Activated naive CD4-positive, alpha-beta T cell treated with anti-CD3 and anti-CD28 coated beads for 36 hours (primary cell): ENCODE measurements at regions not wholly inside any gene's neighbourhood (a gene's known extent, or its start where the extent isn't known, plus 50 kb on each side); places are given as distances from the start of the nearest gene placed in this dataset.
"Not testable (repeated sequence)": the region's sequence is repeated elsewhere in the genome, so short reads cannot be mapped to it uniquely, and the experiment has no call there.

Experiments
- CTCF ChIA-PET: fragments of 350-600 bp; sonication (Branson Sonifier 250); formaldehyde crosslinking; loops from one replicate; lab custom pipeline; 2021; ENCODE audit warnings: antibody characterized with exemption; lab: Charles Lee
- DNase-seq: peaks from one replicate; pipeline ENCODE4 v3.0.0-alpha.2; 2020
- H3K27ac Mint-ChIP-seq: one replicate; pipeline ENCODE4 v1.8.0; 2021; ENCODE audit warnings: mild to moderate bottlenecking, mixed read lengths
- H3K27me3 Mint-ChIP-seq: one replicate; pipeline ENCODE4 v1.8.0; 2021; ENCODE audit warnings: low read depth, mixed read lengths
- H3K36me3 Mint-ChIP-seq: one replicate; pipeline ENCODE4 v1.8.0; 2021; ENCODE audit warnings: low read depth, mixed read lengths
- H3K4me1 Mint-ChIP-seq: one replicate; pipeline ENCODE4 v1.8.0; 2021; ENCODE audit warnings: low read depth, mixed read lengths
- H3K4me3 Mint-ChIP-seq: one replicate; pipeline ENCODE4 v1.8.0; 2021; ENCODE audit warnings: mild to moderate bottlenecking, moderate library complexity, mixed read lengths
- H3K9me3 Mint-ChIP-seq: one replicate; pipeline ENCODE4 v1.8.0; 2021; ENCODE audit warnings: mixed read lengths
- intact Hi-C: fragments of 100-400 bp; cut with micrococcal nuclease; formaldehyde crosslinking; loops from one replicate; pipeline ENCODE4 v1.15.1; 2023

- Mint-ChIP-seq H3K27ac (no peak overlapping the region), H3K27me3 (peaks cover 15% of the 10 kb centered on the region), H3K36me3 (no peaks in the 10 kb centered on the region), H3K4me3 (no peak overlapping the region), H3K4me1 (no peaks in the 10 kb centered on the region), H3K9me3 (no peaks in the 10 kb centered on the region)
- no peak for DNase-seq
- CTCF ChIA-PET: no interaction called here
- intact Hi-C loops: no loop called here
Observed at GRCh38 chr7:55261386-55261770, 103.8 kb upstream of the LANCL2 start.

GRCh38 chr7:55265328-55265727, 99.8 kb upstream of the LANCL2 start:
- DNase-seq, H3K4me1 Mint-ChIP-seq, intact Hi-C loops, H3K9me3 Mint-ChIP-seq, H3K27me3 Mint-ChIP-seq, H3K36me3 Mint-ChIP-seq, H3K27ac Mint-ChIP-seq, H3K4me3 Mint-ChIP-seq: not testable (repeated sequence)
- CTCF ChIA-PET: interaction anchor here (2.5 kb wide), 1 partner anchor 10 kb away, joined by 15 read pairs; no protein-coding TSS in a partner anchor

GRCh38 chr7:55265836-55266642, 99.1 kb upstream of the LANCL2 start:
- Mint-ChIP-seq H3K27ac (no peak overlapping the region), H3K9me3 (no peaks in the 10 kb centered on the region), H3K27me3 (peaks cover 3% of the 10 kb centered on the region), H3K4me3 (no peak overlapping the region), H3K4me1 (no peaks in the 10 kb centered on the region), H3K36me3 (no peaks in the 10 kb centered on the region)
- CTCF ChIA-PET: interaction anchor here (2.5 kb wide), 1 partner anchor 11 kb away, joined by 15 read pairs; no protein-coding TSS in a partner anchor
- intact Hi-C loops: no loop called here
- no peak for DNase-seq

GRCh38 chr7:55271069-55271626, 94.0 kb upstream of the LANCL2 start:
- CTCF ChIA-PET: interaction anchor here (0.6 to 1.5 kb wide), 6 partner anchors 11 to 513 kb away, joined by 3 to 4 read pairs (median 4); no protein-coding TSS in a partner anchor
- H3K36me3 Mint-ChIP-seq: no peaks in the 10 kb centered on the region
- no peaks in the 10 kb centered on the region for H3K4me1 Mint-ChIP-seq
- DNase-seq: no peak
- no peaks in the 10 kb centered on the region for H3K27me3 Mint-ChIP-seq
- intact Hi-C loops: no loop called here
- H3K27ac Mint-ChIP-seq: no peak overlapping the region
- no peaks in the 10 kb centered on the region for H3K9me3 Mint-ChIP-seq
- H3K4me3 Mint-ChIP-seq: no peak overlapping the region

GRCh38 chr7:55271661-55272060, 93.5 kb upstream of the LANCL2 start:
- no peaks in the 10 kb centered on the region for H3K36me3 Mint-ChIP-seq

DNA sequence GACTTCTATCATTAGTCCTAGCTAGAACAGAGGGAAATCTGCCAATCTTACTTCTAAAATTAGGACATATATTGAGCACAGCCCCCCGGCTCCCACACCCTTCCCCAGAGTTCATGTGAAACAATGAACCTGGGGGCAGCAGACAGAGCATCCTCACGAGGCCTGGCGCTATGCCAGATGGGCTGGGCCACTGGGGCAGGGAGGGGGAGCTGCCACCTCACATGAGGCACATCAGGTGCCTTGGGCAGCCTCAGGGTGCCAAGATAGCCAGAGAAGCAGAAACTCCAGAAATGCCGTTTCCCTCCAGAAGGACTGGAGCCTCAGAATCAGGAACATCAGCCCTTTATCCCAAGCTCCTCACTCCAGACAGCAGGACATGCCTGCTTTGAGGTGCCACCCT, 92.8 kb upstream of the LANCL2 start:
- Mint-ChIP-seq H3K27ac (no peak overlapping the region), H3K27me3 (no peaks in the 10 kb centered on the region), H3K36me3 (no peaks in the 10 kb centered on the region), H3K4me3 (no peak overlapping the region), H3K9me3 (no peaks in the 10 kb centered on the region), H3K4me1 (no peaks in the 10 kb centered on the region)
- intact Hi-C loops: no loop called here
- CTCF ChIA-PET: interaction anchor here (1.5 kb wide), 1 partner anchor 12 kb away, joined by 4 read pairs; no protein-coding TSS in a partner anchor
- DNase-seq: no peak

More at GRCh38 chr7:55271661-55272060, 93.5 kb upstream of the LANCL2 start:
- Mint-ChIP-seq H3K4me3 (no peak overlapping the region), H3K4me1 (no peaks in the 10 kb centered on the region), H3K9me3 (no peaks in the 10 kb centered on the region), H3K27me3 (no peaks in the 10 kb centered on the region), H3K27ac (no peak overlapping the region)
- DNase-seq: no peak
- CTCF ChIA-PET: interaction anchor here (0.6 to 1.5 kb wide), 2 partner anchors 13 to 513 kb away, joined by 3 to 4 read pairs; no protein-coding TSS in a partner anchor
- intact Hi-C loops: no loop called here

DNA sequence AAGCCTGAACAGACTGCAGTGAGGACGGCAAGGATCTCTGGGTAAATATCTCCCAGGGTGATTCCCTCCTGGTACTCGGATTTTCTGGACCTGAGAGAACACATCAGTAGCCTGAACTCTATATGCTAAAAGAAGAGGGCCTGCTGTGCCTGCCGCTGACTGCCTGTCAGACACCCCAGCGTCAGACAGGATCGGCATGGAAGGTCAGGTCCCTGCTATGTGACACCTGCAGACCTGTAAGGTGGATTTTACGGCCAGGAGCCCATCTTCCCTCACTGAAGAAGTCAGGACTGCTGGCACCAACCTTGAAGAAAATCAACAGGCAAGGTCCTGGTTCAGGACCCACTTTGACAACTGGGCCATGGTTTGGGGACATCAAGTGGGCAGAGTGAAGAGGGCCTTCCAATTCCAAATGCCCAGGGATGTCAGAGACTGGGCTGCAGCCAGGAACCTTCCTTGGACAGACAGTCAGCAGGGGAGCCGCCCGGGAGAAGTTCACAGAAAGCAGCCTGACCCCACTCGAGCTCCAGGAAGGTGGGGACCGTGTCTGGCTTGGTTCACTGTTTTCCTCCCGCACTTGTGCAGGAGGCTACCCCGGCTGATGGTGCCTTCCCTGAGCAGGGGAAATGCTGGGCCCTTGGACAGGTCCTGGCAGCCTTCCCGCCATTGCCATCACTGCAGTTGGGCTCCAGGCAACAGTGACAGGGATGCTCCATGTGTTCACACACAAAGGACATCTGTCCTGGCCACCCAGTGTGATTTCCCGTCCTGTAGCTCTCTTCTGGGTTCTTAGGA, 91.8 kb upstream of the LANCL2 start:
- no peaks in the 10 kb centered on the region for H3K36me3 Mint-ChIP-seq
- no peak for DNase-seq
- intact Hi-C loops: no loop called here
- H3K27ac Mint-ChIP-seq: no peak overlapping the region
- CTCF ChIA-PET: interaction anchor here (0.5 kb wide), 1 partner anchor 335 kb away, joined by 3 read pairs; no protein-coding TSS in a partner anchor
- H3K9me3 Mint-ChIP-seq: no peaks in the 10 kb centered on the region
- no peaks in the 10 kb centered on the region for H3K4me1 Mint-ChIP-seq
- H3K27me3 Mint-ChIP-seq: no peaks in the 10 kb centered on the region
- no peak overlapping the region for H3K4me3 Mint-ChIP-seq

DNA sequence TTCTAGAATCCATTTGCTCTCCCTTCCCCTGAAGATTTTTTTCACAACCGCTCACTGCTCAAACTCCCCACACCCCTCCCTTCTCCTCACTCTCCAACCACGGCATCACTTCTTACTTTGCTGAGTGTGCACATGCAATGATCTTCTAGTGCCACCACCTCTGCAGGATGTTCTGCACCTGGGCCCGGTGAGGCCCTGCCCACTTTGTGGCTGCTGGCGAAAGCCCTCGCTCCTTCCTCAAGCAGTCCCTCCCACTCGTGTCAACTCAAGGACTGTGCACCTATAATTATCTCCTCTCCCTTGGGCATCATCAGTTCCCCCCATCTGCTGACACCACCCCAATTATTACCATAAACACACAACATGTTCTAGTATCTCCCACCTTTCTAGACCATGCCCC, 91.0 kb upstream of the LANCL2 start:
- Mint-ChIP-seq H3K9me3 (no peaks in the 10 kb centered on the region), H3K4me3 (no peak overlapping the region), H3K4me1 (no peaks in the 10 kb centered on the region), H3K27me3 (no peaks in the 10 kb centered on the region), H3K27ac (no peak overlapping the region), H3K36me3 (no peaks in the 10 kb centered on the region)
- CTCF ChIA-PET: no interaction called here
- DNase-seq: no peak
- intact Hi-C loops: no loop called here

DNA sequence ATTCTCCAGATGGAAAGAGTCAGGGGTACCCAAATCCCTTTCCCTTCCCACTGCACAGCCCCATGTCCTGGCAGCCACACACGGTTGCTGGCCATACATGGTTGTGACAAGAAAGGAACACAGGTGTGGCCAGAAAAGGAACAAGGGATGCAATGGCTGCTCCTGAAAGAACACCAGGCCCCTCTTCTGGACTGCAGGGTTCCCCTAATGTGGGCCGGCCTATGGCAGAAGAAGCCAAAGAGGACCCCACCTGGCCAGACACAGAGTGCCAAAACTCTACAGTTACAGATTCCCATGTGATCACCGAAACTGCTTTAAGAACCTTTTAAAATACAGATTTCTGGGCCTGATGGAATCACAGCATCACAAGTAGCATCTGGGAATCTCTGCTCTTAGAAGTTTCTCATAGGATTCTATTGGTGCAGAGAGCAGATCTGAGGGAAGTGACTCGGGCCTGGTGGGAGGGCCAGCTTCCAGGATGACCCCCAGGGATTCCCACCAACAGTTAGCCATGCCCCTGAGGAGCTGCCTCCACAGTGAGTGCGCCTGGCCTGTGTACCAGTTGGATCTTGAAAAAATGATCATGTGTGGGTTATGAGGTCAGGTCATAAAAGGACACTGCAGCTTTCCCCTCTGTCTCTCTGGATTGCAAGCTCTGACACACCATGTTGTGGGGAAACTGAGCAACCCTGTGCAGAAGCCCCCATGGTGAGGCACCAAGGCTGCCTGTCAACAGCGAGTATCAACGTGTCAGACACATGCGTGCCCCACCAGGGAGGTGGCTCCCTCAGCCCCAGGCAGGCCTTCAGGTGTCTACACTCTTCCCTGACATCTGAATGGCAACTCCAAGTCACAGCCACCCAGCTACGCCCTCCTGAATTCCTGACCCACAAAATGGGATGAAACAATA, 89.6 kb upstream of the LANCL2 start:
- no peaks in the 10 kb centered on the region for H3K36me3 Mint-ChIP-seq
- no peak overlapping the region for H3K4me3 Mint-ChIP-seq
- H3K9me3 Mint-ChIP-seq: no peaks in the 10 kb centered on the region
- intact Hi-C loops: no loop called here
- CTCF ChIA-PET: interaction anchor here (1.1 kb wide), 1 partner anchor 140 kb away, joined by 5 read pairs; no protein-coding TSS in a partner anchor
- H3K27ac Mint-ChIP-seq: no peak overlapping the region
- DNase-seq: no peak
- no peaks in the 10 kb centered on the region for H3K27me3 Mint-ChIP-seq
- no peaks in the 10 kb centered on the region for H3K4me1 Mint-ChIP-seq

DNA sequence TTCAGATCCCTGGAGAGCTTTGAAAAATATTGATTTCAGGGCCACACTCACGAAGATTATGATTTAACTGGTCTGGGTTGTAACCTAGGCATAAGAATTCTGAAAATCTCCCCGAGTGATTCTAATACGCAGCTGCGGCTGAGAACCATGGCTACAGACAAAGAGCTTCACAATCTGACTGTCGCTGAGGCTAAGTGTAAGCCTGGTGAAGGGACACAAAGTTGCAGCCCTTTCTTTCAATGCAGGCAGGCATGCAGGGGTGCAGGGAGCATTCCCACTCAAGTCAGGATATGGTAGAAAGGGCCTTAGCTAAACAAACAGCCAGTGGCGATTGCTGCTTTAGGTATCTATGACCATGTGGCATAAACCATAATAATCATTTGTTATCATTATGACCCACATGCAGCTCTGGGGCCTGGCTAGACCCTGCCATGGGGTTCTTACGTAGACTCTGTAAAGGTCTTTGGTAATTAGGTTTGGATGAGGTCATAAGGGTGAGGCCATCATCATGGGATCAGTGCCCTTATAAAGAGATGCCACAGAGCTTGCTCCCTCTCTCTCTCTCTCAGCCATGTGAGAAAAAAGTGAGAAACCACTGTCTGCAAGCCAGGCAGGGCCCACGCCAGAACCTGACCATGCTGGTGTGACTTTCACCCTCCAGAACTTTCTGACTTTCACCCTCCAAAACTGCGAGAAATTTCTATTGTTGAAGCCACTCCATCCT, 88.4 kb upstream of the LANCL2 start:
- H3K4me1 Mint-ChIP-seq: no peaks in the 10 kb centered on the region

GRCh38 chr7:55277916-55278315, 87.2 kb upstream of the LANCL2 start:
- intact Hi-C loops: no loop called here
- CTCF ChIA-PET: interaction anchor here (0.7 to 2.2 kb wide), 4 partner anchors 136 to 686 kb away, joined by 3 to 10 read pairs (median 4); no protein-coding TSS in a partner anchor
- H3K36me3 Mint-ChIP-seq: no peaks in the 10 kb centered on the region

More for the DNA sequence above, 88.4 kb upstream of the LANCL2 start:
- intact Hi-C loops: no loop called here
- no peak for DNase-seq
- Mint-ChIP-seq H3K9me3 (no peaks in the 10 kb centered on the region), H3K4me3 (no peak overlapping the region), H3K27ac (no peak overlapping the region), H3K27me3 (no peaks in the 10 kb centered on the region), H3K36me3 (no peaks in the 10 kb centered on the region)
- CTCF ChIA-PET: interaction anchor here (0.7 to 2.2 kb wide), 4 partner anchors 119 to 600 kb away, joined by 3 to 10 read pairs (median 5); no protein-coding TSS in a partner anchor

More at GRCh38 chr7:55277916-55278315, 87.2 kb upstream of the LANCL2 start:
- H3K4me1 Mint-ChIP-seq: no peaks in the 10 kb centered on the region
- no peak overlapping the region for H3K27ac Mint-ChIP-seq
- DNase-seq: no peak
- H3K4me3 Mint-ChIP-seq: no peak overlapping the region
- H3K9me3 Mint-ChIP-seq: no peaks in the 10 kb centered on the region
- no peaks in the 10 kb centered on the region for H3K27me3 Mint-ChIP-seq
